Cerebellar cortex (tissue), 1 donor: ENCODE measurements at regions not wholly inside any gene's neighbourhood (a gene's known extent, or its start where the extent isn't known, plus 50 kb on each side); places are given as distances from the start of the nearest gene placed in this dataset.

ENCODE experiments used
- DNase-seq: peaks from one replicate; pipeline ENCODE4 v3.0.0-alpha.2; 2015; ENCODE audit warnings: low spot score

- DNase-seq, result no peak
Observed at GRCh38 chr3:193962986-193963685, 172.8 kb upstream of the HES1 start.

DNA sequence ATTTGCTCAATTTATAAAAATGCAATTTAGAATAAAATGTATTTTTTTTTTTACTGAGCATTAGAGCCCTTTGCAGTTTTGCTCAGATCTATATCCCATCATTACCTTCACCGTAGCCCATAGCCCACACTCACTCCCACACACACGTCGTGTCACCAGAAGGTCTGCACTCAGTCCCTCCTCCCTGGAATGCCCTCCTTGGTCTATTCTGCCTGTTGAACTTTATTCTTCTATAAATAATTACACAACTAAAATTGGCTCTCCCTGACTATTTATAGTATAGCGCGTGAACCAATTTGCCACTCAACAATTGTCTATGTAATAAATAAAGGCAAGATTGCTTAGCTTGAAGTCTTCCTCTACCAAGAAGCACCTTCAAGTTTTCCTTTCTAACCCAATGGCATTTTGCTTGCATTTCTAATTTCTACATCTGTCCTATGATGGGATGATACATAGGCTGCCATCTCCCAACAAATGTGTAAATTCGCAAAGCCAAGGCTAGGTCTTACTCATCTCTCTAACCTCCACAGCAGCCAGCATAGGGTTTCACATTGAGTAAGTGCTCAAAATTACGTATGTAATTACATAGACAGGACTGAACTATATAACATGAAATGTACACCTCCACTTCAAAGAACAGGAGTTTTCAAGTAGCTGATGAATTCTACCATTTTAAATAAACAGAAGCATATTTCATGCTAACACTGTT is 172.0 kb upstream of the HES1 start:
- DNase-seq, result no peak

DNA sequence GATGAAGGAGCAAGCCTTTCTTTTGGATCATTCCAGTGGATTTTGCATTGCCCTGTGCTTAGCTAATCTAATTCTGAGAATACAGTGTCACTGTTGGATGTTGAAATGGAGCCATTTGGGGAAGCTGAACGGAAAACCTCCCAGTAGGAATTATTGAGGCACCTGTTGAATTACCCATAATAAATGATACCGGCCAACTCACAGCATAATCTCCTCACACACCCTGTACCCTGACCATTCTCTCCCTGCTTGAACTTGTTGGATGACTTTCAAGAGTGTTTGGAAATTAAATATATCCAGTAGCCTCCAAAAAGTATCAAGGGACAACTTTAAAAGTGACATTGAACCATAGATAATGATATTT is 171.4 kb upstream of the HES1 start:
- no peak for DNase-seq

GRCh38 chr3:193968380-193968974 is 167.5 kb upstream of the HES1 start:
- no peak for DNase-seq

- peak; percentile 25 for DNase-seq
Observed at GRCh38 chr3:193970131-193970772, 165.7 kb upstream of the HES1 start.

- DNase-seq, result no peak
Observed at GRCh38 chr3:193970773-193971206, 165.2 kb upstream of the HES1 start.

DNA sequence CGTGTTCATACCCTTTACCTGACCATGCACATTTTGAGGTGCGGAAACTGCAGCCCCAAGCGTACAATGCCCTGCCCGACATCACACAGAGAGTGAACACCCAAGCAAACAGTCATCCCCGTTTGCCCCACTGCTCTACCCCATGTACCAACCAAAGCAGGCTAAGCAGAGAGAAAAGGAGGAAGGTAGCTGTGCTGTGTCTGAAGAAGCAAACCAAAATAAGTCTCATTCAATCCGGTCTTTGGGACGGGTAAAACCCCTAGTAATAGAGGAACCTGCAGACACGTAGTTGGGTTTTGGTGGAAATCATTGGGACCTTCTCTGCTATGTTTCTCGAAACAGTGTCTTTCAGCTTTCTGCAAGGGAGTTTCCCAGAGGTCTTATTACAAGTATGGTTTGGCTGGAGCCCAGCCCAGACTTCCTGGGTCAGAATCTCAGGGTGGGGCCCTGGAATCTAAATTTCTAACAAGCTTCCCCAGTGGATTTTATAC is 164.6 kb upstream of the HES1 start:
- DNase-seq, result no peak

DNA sequence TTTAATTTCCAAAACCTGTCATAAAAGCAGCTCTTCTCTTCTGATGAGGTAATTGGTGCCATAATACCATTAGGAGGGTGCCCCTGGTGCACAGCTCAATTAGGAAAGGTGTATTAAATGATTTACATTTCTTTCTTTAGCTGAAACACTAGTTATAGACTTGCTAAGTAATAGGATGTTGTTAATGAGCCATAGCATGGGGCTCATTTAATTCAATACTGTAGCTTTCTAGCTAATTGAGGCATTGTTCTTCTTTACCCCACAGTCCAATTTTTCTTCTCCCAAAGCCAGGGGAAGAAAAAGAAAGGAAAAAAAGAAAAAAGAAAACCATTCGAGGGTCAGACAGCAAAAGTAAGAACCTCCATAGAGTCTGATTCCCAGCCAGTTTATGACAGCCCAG is 164.0 kb upstream of the HES1 start:
- no peak for DNase-seq

- DNase-seq, result no peak
Observed at GRCh38 chr3:193972832-193973231, 163.1 kb upstream of the HES1 start.

- no peak for DNase-seq
Observed at GRCh38 chr3:193974191-193974652, 161.7 kb upstream of the HES1 start.

- DNase-seq, result no peak
Observed at GRCh38 chr3:193974671-193975535, 161.0 kb upstream of the HES1 start.

GRCh38 chr3:193977622-193978021 is 158.3 kb upstream of the HES1 start:
- DNase-seq, result no peak

DNA sequence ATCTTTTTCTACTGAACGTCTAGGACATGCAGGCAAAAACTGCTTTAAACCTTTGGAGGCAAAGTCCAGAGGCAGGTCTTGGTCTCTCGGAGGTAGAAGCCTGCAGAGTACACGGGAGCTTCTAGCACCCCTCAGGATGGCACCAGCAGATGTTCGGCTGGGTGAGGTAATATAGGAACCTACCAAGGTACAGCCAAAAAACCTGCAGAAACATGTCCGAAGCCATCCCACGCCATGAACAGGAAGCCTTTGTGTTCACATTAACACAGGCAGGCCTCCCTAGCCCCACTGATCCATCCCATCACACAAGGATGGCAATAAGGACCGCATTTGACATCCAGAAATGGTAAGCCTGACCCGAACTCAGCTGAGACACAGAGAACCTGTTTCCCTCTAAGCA is 157.9 kb upstream of the HES1 start:
- DNase-seq, result no peak

DNA sequence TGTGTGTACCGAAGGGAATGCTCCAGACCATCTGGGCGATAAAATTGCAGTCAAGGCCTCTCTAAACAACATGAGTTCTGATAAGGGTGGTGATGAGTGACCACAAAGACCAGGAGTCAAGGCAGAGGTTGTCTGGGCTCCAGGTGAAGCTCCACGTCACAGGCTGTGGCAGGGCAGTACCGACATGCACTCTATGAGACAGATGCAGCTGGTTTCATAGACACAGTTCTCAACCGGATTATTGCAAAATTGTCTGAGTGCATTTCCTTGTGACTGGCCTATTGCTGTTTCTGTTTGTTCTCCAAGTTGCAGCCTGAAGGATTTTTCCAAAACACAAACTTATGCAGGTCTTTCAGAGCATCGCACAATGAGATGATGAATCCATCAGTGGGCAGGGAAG is 157.5 kb upstream of the HES1 start:
- no peak for DNase-seq

DNA sequence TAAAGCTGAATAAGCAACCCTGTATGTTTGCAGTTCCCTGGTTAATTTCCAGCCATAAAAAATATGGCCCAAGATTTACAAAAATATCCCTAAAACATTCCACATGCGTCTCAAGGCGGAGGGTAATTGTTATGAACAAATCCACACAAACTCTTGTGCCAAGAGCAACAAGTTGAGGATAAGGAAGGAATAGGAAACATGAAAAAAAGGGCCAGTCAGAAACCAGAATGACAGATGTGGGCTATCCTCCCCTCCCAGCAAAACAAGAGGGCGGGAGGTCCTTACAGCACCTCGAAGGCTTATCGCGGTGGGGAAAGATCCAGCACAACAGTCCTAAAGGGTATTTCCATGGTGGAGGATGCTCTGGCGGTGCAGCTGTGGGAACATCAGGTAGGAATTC is 155.6 kb upstream of the HES1 start:
- no peak for DNase-seq

DNA sequence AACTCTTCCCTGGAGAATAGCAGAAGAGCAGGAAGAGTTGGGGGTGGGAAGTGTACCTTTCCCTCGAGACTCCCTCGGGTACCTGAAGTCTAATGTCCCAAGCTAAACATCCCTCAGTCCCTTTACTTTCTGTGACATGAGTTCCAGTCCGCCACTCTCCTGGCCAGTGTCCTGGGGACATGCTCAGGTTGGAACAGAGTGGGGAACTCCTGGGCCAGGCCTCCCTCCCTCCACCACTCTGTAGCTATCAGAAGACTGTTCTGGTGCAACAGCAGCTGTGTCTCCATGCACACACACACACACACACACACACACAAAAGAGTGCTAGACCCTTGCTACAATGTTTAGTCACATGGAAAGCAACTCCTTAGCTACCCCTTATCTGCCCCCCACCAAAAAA is 155.0 kb upstream of the HES1 start:
- DNase-seq, result no peak

GRCh38 chr3:193981504-193981903 is 154.4 kb upstream of the HES1 start:
- DNase-seq, result no peak

DNA sequence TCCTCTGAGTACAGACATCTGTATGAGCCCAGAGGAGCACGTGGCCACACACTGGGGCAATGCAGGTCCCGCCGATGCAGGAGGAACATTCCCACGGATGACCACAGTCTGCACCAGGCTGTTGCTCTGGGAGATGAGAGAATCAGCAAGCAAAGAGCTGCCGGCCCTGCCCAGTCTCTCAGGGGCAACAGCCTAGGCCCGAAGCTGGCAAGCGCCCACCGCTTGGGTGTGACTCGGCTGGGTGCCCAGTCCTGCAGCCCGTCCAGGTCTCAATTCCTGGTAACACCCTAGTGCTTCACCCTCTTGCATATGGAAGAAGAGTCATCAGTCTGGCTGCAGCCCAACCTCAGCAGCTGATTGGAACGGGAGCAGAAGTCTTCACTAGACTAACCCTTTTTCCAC is 153.7 kb upstream of the HES1 start:
- DNase-seq, result peak; percentile 3

DNA sequence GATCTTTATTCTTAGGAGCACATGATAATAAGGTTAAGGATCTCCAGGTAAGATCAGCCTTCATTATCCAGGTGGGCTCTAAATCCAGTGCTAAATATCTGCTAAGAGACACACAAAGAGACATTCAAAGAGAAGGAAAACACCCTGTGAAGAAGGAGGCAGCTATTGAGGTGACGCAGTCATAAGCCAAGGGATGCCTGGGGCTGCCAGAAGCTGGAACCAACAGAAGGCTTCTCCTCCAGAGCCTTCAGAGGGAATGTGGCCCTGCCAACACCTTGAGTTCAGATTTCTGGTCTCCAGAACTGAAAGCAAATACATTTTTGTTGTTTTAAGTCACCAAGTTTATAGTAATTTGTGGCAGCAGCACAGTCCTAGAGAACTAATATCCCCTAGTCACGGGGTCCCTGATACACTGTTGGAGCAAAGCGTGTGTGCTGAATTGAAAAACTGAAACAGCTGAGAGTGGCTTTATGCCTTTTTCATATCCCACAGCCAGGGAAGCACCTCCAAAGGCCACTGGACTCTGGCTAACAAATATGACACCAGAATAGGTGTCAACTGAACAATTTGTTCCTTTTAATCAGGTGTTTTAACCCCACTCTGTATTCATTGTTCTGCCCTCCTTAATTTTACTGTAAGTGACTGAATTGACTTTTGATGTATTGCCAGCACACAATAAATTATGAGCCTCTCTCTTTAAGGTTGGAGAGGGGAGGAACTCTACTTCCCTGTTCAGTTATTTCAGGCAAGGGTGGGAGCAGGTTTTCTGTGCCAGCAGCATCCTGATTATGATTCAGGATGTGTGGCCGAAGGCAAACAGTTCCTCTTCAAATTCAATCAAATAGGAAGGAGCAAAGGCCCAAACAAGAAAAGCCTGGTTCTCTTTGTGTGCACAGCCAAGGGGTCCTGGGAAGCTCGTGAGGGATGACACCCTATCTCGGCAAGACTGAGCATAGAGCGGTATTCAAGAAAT is 151.8 kb upstream of the HES1 start:
- DNase-seq, result no peak

- DNase-seq, result no peak
Observed at GRCh38 chr3:193984876-193985275, 151.1 kb upstream of the HES1 start.

GRCh38 chr3:193987186-193987585 is 148.8 kb upstream of the HES1 start:
- no peak for DNase-seq
